ENCODE measurements at regions not wholly inside any gene's neighbourhood (a gene's known extent, or its start where the extent isn't known, plus 50 kb on each side); places are given as distances from the start of the nearest gene placed in this dataset.

DNA sequence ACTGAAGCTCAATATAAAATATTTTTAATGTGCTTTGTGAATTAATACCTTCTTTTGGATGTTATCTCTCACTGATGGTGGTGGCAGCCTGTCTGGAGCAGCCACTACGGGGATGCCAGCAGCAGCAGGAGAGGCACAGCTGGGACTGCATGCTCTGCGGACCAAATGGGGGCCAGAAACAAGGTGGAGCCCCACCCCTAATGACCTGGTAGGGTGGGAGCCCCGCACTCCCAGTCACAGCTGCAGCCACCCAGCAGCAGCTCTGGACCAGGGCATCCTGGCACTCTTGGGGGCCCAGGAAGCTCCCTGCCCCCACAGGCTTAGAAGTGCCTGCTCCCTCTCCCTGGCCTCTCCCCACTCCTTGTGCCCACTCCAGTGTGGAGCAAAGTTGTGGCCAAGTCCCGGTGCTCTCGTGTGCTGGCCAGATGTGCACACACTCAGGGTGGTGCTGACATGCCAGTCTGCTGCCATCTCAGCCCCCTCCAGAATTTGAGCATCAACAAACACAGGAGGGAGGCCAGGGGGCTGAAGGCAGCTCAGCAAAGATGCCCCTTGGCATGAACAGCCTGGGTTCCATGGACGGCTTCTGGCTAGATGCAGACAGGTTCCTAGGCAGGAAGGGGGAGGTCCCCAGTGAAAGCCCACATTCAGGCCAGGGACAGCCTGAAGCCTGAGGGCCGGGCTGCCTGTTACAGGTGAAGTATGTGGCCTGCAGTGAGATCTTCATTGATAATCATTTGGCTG lies 696.7 kb upstream of the SLITRK5 start:
- ATAC-seq (no peak), DNase-seq (ENCODE audit: low read depth in 1 of 2, low spot score in 1 of 2) (no peak)
- CTCF ChIA-PET = no interaction called here

DNA sequence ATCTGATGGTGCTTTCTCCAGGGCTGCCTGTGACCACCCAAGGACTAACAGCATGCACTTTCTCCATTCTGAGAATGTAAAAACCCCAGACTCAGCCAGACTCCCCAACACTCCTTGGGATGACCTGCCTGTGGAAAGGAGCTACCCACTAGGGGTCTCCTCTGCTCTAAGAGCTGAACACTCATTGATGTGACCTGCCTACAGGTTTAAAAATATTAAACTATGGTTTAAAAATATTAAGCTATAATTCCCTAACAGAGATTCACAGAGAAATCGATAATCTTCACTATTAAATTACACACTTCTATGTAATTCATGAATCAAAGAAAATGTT lies 696.2 kb upstream of the SLITRK5 start:
- no peak overlapping the region for H3K27ac ChIP-seq
- 14% methylated on average over 1 of the region's 1 CpG for WGBS (ENCODE audit: missing lambda C conversion rate)
- FAIRE-seq (no peak), ATAC-seq (no peak), DNase-seq (ENCODE audit: low read depth in 1 of 2, low spot score in 1 of 2) (no peak)
- H3K4me1 ChIP-seq = no peaks in the 10 kb centered on the region
- no peaks in the 10 kb centered on the region for H3K9me3 ChIP-seq
- ChIA-PET POLR2A (no interaction called here), CTCF (no interaction called here)
- TF ChIP-seq MYC (IDR thresholded peaks at IDR 0.05; ENCODE audit: borderline replicate concordance, low read length) (no peak), JUNB (IDR thresholded peaks at IDR 0.05) (no peak), BHLHE40 (IDR thresholded peaks at IDR 0.05; ENCODE audit: low read depth, low read length) (no peak), HOXA7 (CRISPR knock-in tag; IDR thresholded peaks at IDR 0.05) (no peak), CBX2 (IDR thresholded peaks at IDR 0.05; ENCODE audit: borderline replicate concordance, low read depth) (no peak), CHD4 (IDR thresholded peaks at IDR 0.05; ENCODE audit: borderline replicate concordance) (no peak), CHD2 (IDR thresholded peaks at IDR 0.05; ENCODE audit: low read length, partially characterized antibody) (no peak)
- TF ChIP-seq, protein P1, sequence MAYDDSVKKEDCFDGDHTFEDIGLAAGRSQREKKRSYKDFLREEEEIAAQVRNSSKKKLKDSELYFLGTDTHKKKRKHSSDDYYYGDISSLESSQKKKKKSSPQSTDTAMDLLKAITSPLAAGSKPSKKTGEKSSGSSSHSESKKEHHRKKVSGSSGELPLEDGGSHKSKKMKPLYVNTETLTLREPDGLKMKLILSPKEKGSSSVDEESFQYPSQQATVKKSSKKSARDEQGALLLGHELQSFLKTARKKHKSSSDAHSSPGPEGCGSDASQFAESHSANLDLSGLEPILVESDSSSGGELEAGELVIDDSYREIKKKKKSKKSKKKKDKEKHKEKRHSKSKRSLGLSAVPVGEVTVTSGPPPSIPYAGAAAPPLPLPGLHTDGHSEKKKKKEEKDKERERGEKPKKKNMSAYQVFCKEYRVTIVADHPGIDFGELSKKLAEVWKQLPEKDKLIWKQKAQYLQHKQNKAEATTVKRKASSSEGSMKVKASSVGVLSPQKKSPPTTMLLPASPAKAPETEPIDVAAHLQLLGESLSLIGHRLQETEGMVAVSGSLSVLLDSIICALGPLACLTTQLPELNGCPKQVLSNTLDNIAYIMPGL (CRISPR knock-in tag; IDR thresholded peaks at IDR 0.05; ENCODE audit: borderline replicate concordance) = no peak
- TF ChIP-seq, protein P2, sequence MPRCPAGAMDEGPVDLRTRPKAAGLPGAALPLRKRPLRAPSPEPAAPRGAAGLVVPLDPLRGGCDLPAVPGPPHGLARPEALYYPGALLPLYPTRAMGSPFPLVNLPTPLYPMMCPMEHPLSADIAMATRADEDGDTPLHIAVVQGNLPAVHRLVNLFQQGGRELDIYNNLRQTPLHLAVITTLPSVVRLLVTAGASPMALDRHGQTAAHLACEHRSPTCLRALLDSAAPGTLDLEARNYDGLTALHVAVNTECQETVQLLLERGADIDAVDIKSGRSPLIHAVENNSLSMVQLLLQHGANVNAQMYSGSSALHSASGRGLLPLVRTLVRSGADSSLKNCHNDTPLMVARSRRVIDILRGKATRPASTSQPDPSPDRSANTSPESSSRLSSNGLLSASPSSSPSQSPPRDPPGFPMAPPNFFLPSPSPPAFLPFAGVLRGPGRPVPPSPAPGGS (IDR thresholded peaks at IDR 0.05) = no peak
- TF ChIP-seq, protein P3, sequence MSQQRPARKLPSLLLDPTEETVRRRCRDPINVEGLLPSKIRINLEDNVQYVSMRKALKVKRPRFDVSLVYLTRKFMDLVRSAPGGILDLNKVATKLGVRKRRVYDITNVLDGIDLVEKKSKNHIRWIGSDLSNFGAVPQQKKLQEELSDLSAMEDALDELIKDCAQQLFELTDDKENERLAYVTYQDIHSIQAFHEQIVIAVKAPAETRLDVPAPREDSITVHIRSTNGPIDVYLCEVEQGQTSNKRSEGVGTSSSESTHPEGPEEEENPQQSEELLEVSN (IDR thresholded peaks at IDR 0.05; ENCODE audit: borderline replicate concordance, low read depth) = no peak
- TF ChIP-seq, protein P4, sequence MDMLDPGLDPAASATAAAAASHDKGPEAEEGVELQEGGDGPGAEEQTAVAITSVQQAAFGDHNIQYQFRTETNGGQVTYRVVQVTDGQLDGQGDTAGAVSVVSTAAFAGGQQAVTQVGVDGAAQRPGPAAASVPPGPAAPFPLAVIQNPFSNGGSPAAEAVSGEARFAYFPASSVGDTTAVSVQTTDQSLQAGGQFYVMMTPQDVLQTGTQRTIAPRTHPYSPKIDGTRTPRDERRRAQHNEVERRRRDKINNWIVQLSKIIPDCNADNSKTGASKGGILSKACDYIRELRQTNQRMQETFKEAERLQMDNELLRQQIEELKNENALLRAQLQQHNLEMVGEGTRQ (IDR thresholded peaks at IDR 0.05) = no peak
- H3K4me3 ChIP-seq = no peak overlapping the region
- no peak overlapping the region for H3K4me2 ChIP-seq

More for the DNA sequence above, 696.7 kb upstream of the SLITRK5 start:
- Histone ChIP-seq H3K4me3 (no peak overlapping the region), H3K4me2 (no peak overlapping the region), H3K27ac (no peak overlapping the region), H3K9me3 (no peaks in the 10 kb centered on the region), H3K4me1 (no peaks in the 10 kb centered on the region)
- TF ChIP-seq BHLHE40 (IDR thresholded peaks at IDR 0.05; ENCODE audit: low read depth, low read length) = no peak
- no peak for TF ChIP-seq MYC (IDR thresholded peaks at IDR 0.05; ENCODE audit: borderline replicate concordance, low read length)
- TF ChIP-seq EHMT2 (IDR thresholded peaks at IDR 0.05; ENCODE audit: low read depth) = no peak
- no peak for TF ChIP-seq CBX8 (IDR thresholded peaks at IDR 0.05)
- TF ChIP-seq, protein P5, sequence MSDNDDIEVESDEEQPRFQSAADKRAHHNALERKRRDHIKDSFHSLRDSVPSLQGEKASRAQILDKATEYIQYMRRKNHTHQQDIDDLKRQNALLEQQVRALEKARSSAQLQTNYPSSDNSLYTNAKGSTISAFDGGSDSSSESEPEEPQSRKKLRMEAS (IDR thresholded peaks at IDR 0.05) = no peak
- TF ChIP-seq RFX5 (IDR thresholded peaks at IDR 0.05) = no peak
- TF ChIP-seq GATA3 (IDR thresholded peaks at IDR 0.05; ENCODE audit: borderline replicate concordance) = no peak
- TF ChIP-seq HOXB13 (CRISPR knock-in tag; IDR thresholded peaks at IDR 0.05; ENCODE audit: low read depth) = no peak
- TF ChIP-seq ZC3H11A (IDR thresholded peaks at IDR 0.05) = no peak
- TF ChIP-seq ESRRA (IDR thresholded peaks at IDR 0.05; ENCODE audit: borderline replicate concordance, low read length) = no peak
- TF ChIP-seq ZNF302 (CRISPR knock-in tag; IDR thresholded peaks at IDR 0.05) = no peak
- TF ChIP-seq, protein P1 (CRISPR knock-in tag; IDR thresholded peaks at IDR 0.05; ENCODE audit: borderline replicate concordance) = no peak
- no peak for TF ChIP-seq FOXS1 (CRISPR knock-in tag; IDR thresholded peaks at IDR 0.05)
- TF ChIP-seq CHD2 (IDR thresholded peaks at IDR 0.05; ENCODE audit: low read length, partially characterized antibody) = no peak
- no peak for TF ChIP-seq RAD21 (conservative IDR thresholded peaks at IDR 0.05 in 1 of 2, IDR thresholded peaks at IDR 0.05 in 1 of 2)
- TF ChIP-seq SMC3 (IDR thresholded peaks at IDR 0.05) = no peak
- TF ChIP-seq, protein P6, sequence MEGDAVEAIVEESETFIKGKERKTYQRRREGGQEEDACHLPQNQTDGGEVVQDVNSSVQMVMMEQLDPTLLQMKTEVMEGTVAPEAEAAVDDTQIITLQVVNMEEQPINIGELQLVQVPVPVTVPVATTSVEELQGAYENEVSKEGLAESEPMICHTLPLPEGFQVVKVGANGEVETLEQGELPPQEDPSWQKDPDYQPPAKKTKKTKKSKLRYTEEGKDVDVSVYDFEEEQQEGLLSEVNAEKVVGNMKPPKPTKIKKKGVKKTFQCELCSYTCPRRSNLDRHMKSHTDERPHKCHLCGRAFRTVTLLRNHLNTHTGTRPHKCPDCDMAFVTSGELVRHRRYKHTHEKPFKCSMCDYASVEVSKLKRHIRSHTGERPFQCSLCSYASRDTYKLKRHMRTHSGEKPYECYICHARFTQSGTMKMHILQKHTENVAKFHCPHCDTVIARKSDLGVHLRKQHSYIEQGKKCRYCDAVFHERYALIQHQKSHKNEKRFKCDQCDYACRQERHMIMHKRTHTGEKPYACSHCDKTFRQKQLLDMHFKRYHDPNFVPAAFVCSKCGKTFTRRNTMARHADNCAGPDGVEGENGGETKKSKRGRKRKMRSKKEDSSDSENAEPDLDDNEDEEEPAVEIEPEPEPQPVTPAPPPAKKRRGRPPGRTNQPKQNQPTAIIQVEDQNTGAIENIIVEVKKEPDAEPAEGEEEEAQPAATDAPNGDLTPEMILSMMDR (IDR thresholded peaks at IDR 0.05) = no peak
- no peak for TF ChIP-seq HOXA7 (CRISPR knock-in tag; IDR thresholded peaks at IDR 0.05)
- no peak for TF ChIP-seq JUNB (IDR thresholded peaks at IDR 0.05)
- TF ChIP-seq RNF2 (IDR thresholded peaks at IDR 0.05; ENCODE audit: borderline replicate concordance, low read depth) = no peak
- no peak for FAIRE-seq
- 32% methylated on average over 5 of the region's 7 CpGs for WGBS (ENCODE audit: missing lambda C conversion rate)
- POLR2A ChIA-PET = no interaction called here
